ENCODE measurements at regions not wholly inside any gene's neighbourhood (a gene's known extent, or its start where the extent isn't known, plus 50 kb on each side); places are given as distances from the start of the nearest gene placed in this dataset.
"Not testable (repeated sequence)": the region's sequence is repeated elsewhere in the genome, so short reads cannot be mapped to it uniquely, and the experiment has no call there.

- DNase-seq = no peak
Observed at GRCh38 chr2:16459606-16460005, 206.0 kb downstream of the CYRIA start.

GRCh38 chr2:16454621-16455020 lies 211.0 kb downstream of the CYRIA start:
- no peak for DNase-seq

GRCh38 chr2:16452123-16452522 lies 213.5 kb downstream of the CYRIA start:
- DNase-seq = no peak

GRCh38 chr2:16446706-16447105 lies 218.9 kb downstream of the CYRIA start:
- no peak for DNase-seq

GRCh38 chr2:16442971-16443370 lies 222.7 kb downstream of the CYRIA start:
- peak; percentile 38 for DNase-seq

- DNase-seq = peak; percentile 17
Observed at GRCh38 chr2:16441431-16441830, 224.2 kb downstream of the CYRIA start.

GRCh38 chr2:16440898-16441297 lies 224.7 kb downstream of the CYRIA start:
- no peak for DNase-seq

GRCh38 chr2:16438613-16439321 lies 226.9 kb downstream of the CYRIA start:
- DNase-seq = peak; percentile 96

- DNase-seq = no peak
Observed at GRCh38 chr2:16437189-16437588, 228.4 kb downstream of the CYRIA start.

GRCh38 chr2:16434393-16434792 lies 231.2 kb downstream of the CYRIA start:
- DNase-seq = no peak

- peak; percentile 63 for DNase-seq
Observed at GRCh38 chr2:16430846-16431245, 234.8 kb downstream of the CYRIA start.

GRCh38 chr2:16429431-16430145 lies 236.0 kb downstream of the CYRIA start:
- DNase-seq = peak; percentile 59

GRCh38 chr2:16429002-16429401 lies 236.6 kb downstream of the CYRIA start:
- peak; percentile 24 for DNase-seq

- peak; percentile 69 for DNase-seq
Observed at GRCh38 chr2:16425462-16426336, 239.9 kb downstream of the CYRIA start.

- no peak for DNase-seq
Observed at GRCh38 chr2:16420421-16420820, 245.2 kb downstream of the CYRIA start.

- DNase-seq = no peak
Observed at GRCh38 chr2:16417726-16418125, 247.9 kb downstream of the CYRIA start.

GRCh38 chr2:16416651-16417050 lies 249.0 kb downstream of the CYRIA start:
- no peak for DNase-seq

GRCh38 chr2:16415861-16416260 lies 249.8 kb downstream of the CYRIA start:
- not testable (repeated sequence) for DNase-seq

- DNase-seq = no peak
Observed at GRCh38 chr2:16413947-16414346, 251.7 kb downstream of the CYRIA start.

GRCh38 chr2:16413285-16413684 lies 252.3 kb downstream of the CYRIA start:
- DNase-seq = peak; percentile 92

GRCh38 chr2:16412321-16413030 lies 253.2 kb downstream of the CYRIA start:
- DNase-seq = no peak

- no peak for DNase-seq
Observed at GRCh38 chr2:16411788-16412187, 253.8 kb downstream of the CYRIA start.

- DNase-seq = no peak
Observed at GRCh38 chr2:16409849-16410248, 255.8 kb downstream of the CYRIA start.
